ENCODE measurements at regions not wholly inside any gene's neighbourhood (a gene's known extent, or its start where the extent isn't known, plus 50 kb on each side); places are given as distances from the start of the nearest gene placed in this dataset.

GRCh38 chr12:73330584-73331351, 1058.6 kb downstream of the TRHDE start:
- Histone ChIP-seq H3K27ac (no peak overlapping the region), H3K27me3 (no peaks in the 10 kb centered on the region), H3K36me3 (no peaks in the 10 kb centered on the region), H3K4me3 (no peak overlapping the region), H3K4me1 (no peaks in the 10 kb centered on the region), H3K9me3 (no peaks in the 10 kb centered on the region)
- intact Hi-C loops (cut with DNase I; ENCODE audit: low total_unique reads), result no loop called here
- TF ChIP-seq CTCF (IDR thresholded peaks at IDR 0.05) (no peak), POLR2AphosphoS5 (IDR thresholded peaks at IDR 0.05) (no peak), POLR2A (IDR thresholded peaks at IDR 0.05) (no peak)
- DNase-seq (ENCODE audit: low spot score in 2 of 2), result no peak

GRCh38 chr12:73341559-73342247, 1069.5 kb downstream of the TRHDE start:
- no peak for TF ChIP-seq POLR2AphosphoS5 (IDR thresholded peaks at IDR 0.05)
- no peak for TF ChIP-seq CTCF (IDR thresholded peaks at IDR 0.05)
- TF ChIP-seq POLR2A (IDR thresholded peaks at IDR 0.05), result no peak
- Histone ChIP-seq H3K27me3 (no peaks in the 10 kb centered on the region), H3K4me3 (no peak overlapping the region), H3K9me3 (no peaks in the 10 kb centered on the region), H3K36me3 (no peaks in the 10 kb centered on the region), H3K4me1 (no peaks in the 10 kb centered on the region), H3K27ac (no peak overlapping the region)
- no peak for DNase-seq (ENCODE audit: low spot score in 2 of 2)
- intact Hi-C loops (cut with DNase I; ENCODE audit: low total_unique reads), result no loop called here

- Histone ChIP-seq H3K27ac (no peak overlapping the region), H3K4me1 (no peaks in the 10 kb centered on the region), H3K36me3 (no peaks in the 10 kb centered on the region), H3K4me3 (no peak overlapping the region), H3K27me3 (no peaks in the 10 kb centered on the region), H3K9me3 (no peaks in the 10 kb centered on the region)
- intact Hi-C loops (cut with DNase I; ENCODE audit: low total_unique reads), result no loop called here
- TF ChIP-seq CTCF (IDR thresholded peaks at IDR 0.05) (no peak), POLR2A (IDR thresholded peaks at IDR 0.05) (no peak), POLR2AphosphoS5 (IDR thresholded peaks at IDR 0.05) (no peak)
- no peak for DNase-seq (ENCODE audit: low spot score in 2 of 2)
Observed at GRCh38 chr12:73342733-73343132, 1070.6 kb downstream of the TRHDE start.

GRCh38 chr12:73352826-73353225, 1080.7 kb downstream of the TRHDE start:
- DNase-seq (ENCODE audit: low spot score in 2 of 2), result no peak
- no peaks in the 10 kb centered on the region for H3K4me1 ChIP-seq
- H3K9me3 ChIP-seq, result no peaks in the 10 kb centered on the region
- no peak overlapping the region for H3K27ac ChIP-seq
- intact Hi-C loops (cut with DNase I; ENCODE audit: low total_unique reads), result no loop called here
- TF ChIP-seq POLR2AphosphoS5 (IDR thresholded peaks at IDR 0.05) (no peak), CTCF (IDR thresholded peaks at IDR 0.05) (no peak), POLR2A (IDR thresholded peaks at IDR 0.05) (no peak)
- H3K4me3 ChIP-seq, result no peak overlapping the region
- no peaks in the 10 kb centered on the region for H3K27me3 ChIP-seq
- H3K36me3 ChIP-seq, result no peaks in the 10 kb centered on the region

- intact Hi-C loops (cut with DNase I; ENCODE audit: low total_unique reads), result no loop called here
- Histone ChIP-seq H3K27me3 (no peaks in the 10 kb centered on the region), H3K4me3 (no peak overlapping the region), H3K9me3 (no peaks in the 10 kb centered on the region), H3K27ac (no peak overlapping the region), H3K4me1 (no peaks in the 10 kb centered on the region), H3K36me3 (no peaks in the 10 kb centered on the region)
- no peak for DNase-seq (ENCODE audit: low spot score in 2 of 2)
- TF ChIP-seq CTCF (IDR thresholded peaks at IDR 0.05) (no peak), POLR2AphosphoS5 (IDR thresholded peaks at IDR 0.05) (no peak), POLR2A (IDR thresholded peaks at IDR 0.05) (no peak)
Observed at GRCh38 chr12:73361156-73361863, 1089.1 kb downstream of the TRHDE start.

Measured in breast epithelium (tissue), 4 donors.